DOHH2 (cell line): ENCODE measurements at regions not wholly inside any gene's neighbourhood (a gene's known extent, or its start where the extent isn't known, plus 50 kb on each side); places are given as distances from the start of the nearest gene placed in this dataset.

ENCODE experiments used
- H3F3A ChIP-seq: fragments of 200-600 bp; sonication (generic), shearing (Covaris generic); 2 replicates; pipeline ENCODE4 v1.6.0; 2016; ENCODE audit warnings: antibody characterized with exemption, mild to moderate bottlenecking; ENCODE audit not compliant: control insufficient read depth, insufficient read depth
- H3K27ac ChIP-seq: fragments of 200-600 bp; sonication (generic); 2 replicates; pipeline ENCODE4 v1.5.1; 2014; ENCODE audit warnings: low read depth, mild to moderate bottlenecking, low read length, moderate library complexity
- H3K27me3 ChIP-seq: fragments of 200-600 bp; sonication (generic); 2 replicates; pipeline ENCODE4 v1.6.1; 2014; ENCODE audit warnings: mild to moderate bottlenecking, low read length, mixed read lengths; ENCODE audit not compliant: control insufficient read depth
- H3K36me3 ChIP-seq: fragments of 200-600 bp; sonication (generic); 2 replicates; pipeline ENCODE4 v1.6.1; 2014; ENCODE audit warnings: mild to moderate bottlenecking, low read length, moderate library complexity, mixed read lengths; ENCODE audit not compliant: control insufficient read depth
- H3K4me1 ChIP-seq: fragments of 200-600 bp; sonication (generic); 2 replicates; pipeline ENCODE4 v1.6.1; 2014; ENCODE audit warnings: mild to moderate bottlenecking, low read length, mixed read lengths; ENCODE audit not compliant: control insufficient read depth
- H3K4me2 ChIP-seq: fragments of 200-600 bp; sonication (generic); 2 replicates; pipeline ENCODE4 v1.6.0; 2014; ENCODE audit warnings: mild to moderate bottlenecking, low read length, moderate library complexity
- H3K4me3 ChIP-seq: fragments of 200-600 bp; sonication (generic); 2 replicates; pipeline ENCODE4 v1.5.1; 2014; ENCODE audit warnings: mild to moderate bottlenecking, low read length, mixed read lengths
- H3K79me2 ChIP-seq: fragments of 200-600 bp; sonication (generic); 2 replicates; pipeline ENCODE4 v1.6.1; 2014; ENCODE audit warnings: mild to moderate bottlenecking, low read length, mixed read lengths; ENCODE audit not compliant: control insufficient read depth
- H3K9me2 ChIP-seq: fragments of 200-600 bp; sonication (generic); replicated peaks from 2 replicates; pipeline ENCODE4 v1.6.1; 2014; ENCODE audit warnings: mild to moderate bottlenecking, low read length, mixed read lengths; ENCODE audit not compliant: control insufficient read depth
- H3K9me3 ChIP-seq: fragments of 200-600 bp; sonication (generic); 2 replicates; pipeline ENCODE4 v1.6.1; 2014; ENCODE audit warnings: antibody characterized with exemption, low read length, mixed read lengths; ENCODE audit not compliant: control insufficient read depth, insufficient read depth
- H4K20me1 ChIP-seq: fragments of 200-600 bp; sonication (generic); 2 replicates; pipeline ENCODE4 v1.6.0; 2014; ENCODE audit warnings: low read depth, mild to moderate bottlenecking, antibody characterized with exemption, low read length, moderate library complexity; ENCODE audit not compliant: control insufficient read depth, insufficient read depth
- EZH2phosphoT487 ChIP-seq: fragments of 200-600 bp; sonication (generic); IDR thresholded peaks from 2 replicates; pipeline ENCODE4 v1.6.1; 2017; ENCODE audit warnings: borderline replicate concordance, mild to moderate bottlenecking, antibody characterized with exemption, low read length, moderate library complexity, mixed read lengths
- TF ChIP-seq, protein P1 (sequence below): fragments of 200-600 bp; sonication (generic); IDR thresholded peaks from one replicate; pipeline ENCODE4 v1.5.1; 2014; ENCODE audit warnings: antibody characterized with exemption, mild to moderate bottlenecking, low read depth, low read length; ENCODE audit not compliant: poor library complexity, severe bottlenecking

GRCh38 chr7:106515321-106515720, 145.6 kb downstream of the CCDC71L start:
- no peaks in the 10 kb centered on the region for H3K4me1 ChIP-seq

DNA sequence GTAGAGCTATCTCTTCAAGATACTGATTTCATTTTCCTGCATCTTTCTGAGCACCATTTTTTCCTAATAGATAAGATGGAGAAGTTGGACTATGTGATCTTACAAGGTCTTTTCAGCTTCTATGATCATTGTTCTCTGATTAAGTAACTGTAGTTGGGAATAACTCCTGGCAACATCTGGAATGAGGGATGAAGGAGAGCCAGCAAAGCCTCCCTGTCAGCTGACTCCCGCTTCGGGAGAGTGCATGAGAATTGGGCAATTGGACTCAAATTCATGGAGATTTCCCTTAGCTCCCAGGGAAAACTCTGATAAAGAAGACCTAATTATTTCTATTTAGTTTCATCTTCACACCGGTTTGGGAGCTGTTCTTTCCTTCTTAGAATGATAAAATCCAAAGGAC, 146.1 kb downstream of the CCDC71L start:
- Histone ChIP-seq H3K4me1 (no peaks in the 10 kb centered on the region), H3K4me3 (no peak overlapping the region), H3K27ac (no peak overlapping the region), H3K27me3 (peaks cover 13% of the 10 kb centered on the region), H3K9me2 (no peaks in the 10 kb centered on the region), H3K9me3 (no peaks in the 10 kb centered on the region), H3K4me2 (no peak overlapping the region), H3K36me3 (no peaks in the 10 kb centered on the region), H3K79me2 (no peaks in the 10 kb centered on the region), H4K20me1 (no peaks in the 10 kb centered on the region), H3F3A (no peaks in the 10 kb centered on the region)
- TF ChIP-seq, protein P1, sequence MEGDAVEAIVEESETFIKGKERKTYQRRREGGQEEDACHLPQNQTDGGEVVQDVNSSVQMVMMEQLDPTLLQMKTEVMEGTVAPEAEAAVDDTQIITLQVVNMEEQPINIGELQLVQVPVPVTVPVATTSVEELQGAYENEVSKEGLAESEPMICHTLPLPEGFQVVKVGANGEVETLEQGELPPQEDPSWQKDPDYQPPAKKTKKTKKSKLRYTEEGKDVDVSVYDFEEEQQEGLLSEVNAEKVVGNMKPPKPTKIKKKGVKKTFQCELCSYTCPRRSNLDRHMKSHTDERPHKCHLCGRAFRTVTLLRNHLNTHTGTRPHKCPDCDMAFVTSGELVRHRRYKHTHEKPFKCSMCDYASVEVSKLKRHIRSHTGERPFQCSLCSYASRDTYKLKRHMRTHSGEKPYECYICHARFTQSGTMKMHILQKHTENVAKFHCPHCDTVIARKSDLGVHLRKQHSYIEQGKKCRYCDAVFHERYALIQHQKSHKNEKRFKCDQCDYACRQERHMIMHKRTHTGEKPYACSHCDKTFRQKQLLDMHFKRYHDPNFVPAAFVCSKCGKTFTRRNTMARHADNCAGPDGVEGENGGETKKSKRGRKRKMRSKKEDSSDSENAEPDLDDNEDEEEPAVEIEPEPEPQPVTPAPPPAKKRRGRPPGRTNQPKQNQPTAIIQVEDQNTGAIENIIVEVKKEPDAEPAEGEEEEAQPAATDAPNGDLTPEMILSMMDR = no peak
- TF ChIP-seq EZH2phosphoT487 = no peak

More at GRCh38 chr7:106515321-106515720, 145.6 kb downstream of the CCDC71L start:
- Histone ChIP-seq H3F3A (no peaks in the 10 kb centered on the region), H3K4me2 (no peak overlapping the region), H3K36me3 (no peaks in the 10 kb centered on the region), H4K20me1 (no peaks in the 10 kb centered on the region), H3K27ac (no peak overlapping the region), H3K79me2 (no peaks in the 10 kb centered on the region), H3K9me2 (no peaks in the 10 kb centered on the region), H3K9me3 (no peaks in the 10 kb centered on the region), H3K4me3 (no peak overlapping the region), H3K27me3 (peaks cover 13% of the 10 kb centered on the region)
- no peak for TF ChIP-seq EZH2phosphoT487
- TF ChIP-seq, protein P1 = no peak

DNA sequence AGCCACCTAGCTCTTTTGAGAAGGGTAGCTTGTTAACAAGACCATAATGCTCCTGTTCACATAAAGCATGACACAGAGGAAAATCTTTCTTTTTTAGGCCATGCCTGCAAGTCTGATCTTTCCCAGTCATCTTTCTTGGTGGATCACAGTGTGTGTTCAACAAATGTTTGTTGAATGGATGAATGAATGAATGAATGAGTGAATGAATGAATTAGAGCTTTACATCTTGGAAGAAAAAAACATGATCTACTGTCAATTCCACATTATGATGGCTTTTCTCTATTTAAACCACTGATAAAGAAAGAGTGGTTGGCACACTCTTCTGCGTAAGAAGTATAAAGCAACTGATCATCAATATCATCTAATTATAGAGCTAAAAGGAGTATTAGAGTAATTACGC, 148.7 kb downstream of the CCDC71L start:
- Histone ChIP-seq H3K9me2 (no peaks in the 10 kb centered on the region; the same call in 1 of the 2 replicates), H3K9me3 (no peaks in the 10 kb centered on the region), H3K79me2 (no peaks in the 10 kb centered on the region), H3K4me1 (no peaks in the 10 kb centered on the region), H3K4me3 (no peak overlapping the region), H4K20me1 (no peaks in the 10 kb centered on the region), H3K27me3 (peaks cover 10% of the 10 kb centered on the region), H3K4me2 (no peak overlapping the region), H3F3A (no peaks in the 10 kb centered on the region), H3K27ac (no peak overlapping the region), H3K36me3 (no peaks in the 10 kb centered on the region)
- no peak for TF ChIP-seq EZH2phosphoT487

GRCh38 chr7:106504645-106505044, 156.3 kb downstream of the CCDC71L start:
- no peaks in the 10 kb centered on the region; the same call in 1 of the 2 replicates for H3K9me2 ChIP-seq
- no peaks in the 10 kb centered on the region for H3F3A ChIP-seq
- H4K20me1 ChIP-seq = no peaks in the 10 kb centered on the region
- no peaks in the 10 kb centered on the region for H3K9me3 ChIP-seq
- H3K36me3 ChIP-seq = no peaks in the 10 kb centered on the region
- H3K79me2 ChIP-seq = no peaks in the 10 kb centered on the region
- no peak overlapping the region for H3K4me2 ChIP-seq
- no peaks in the 10 kb centered on the region for H3K4me1 ChIP-seq
- no peak overlapping the region for H3K4me3 ChIP-seq
- no peak overlapping the region for H3K27ac ChIP-seq
- no peak for TF ChIP-seq EZH2phosphoT487
- TF ChIP-seq, protein P1 = no peak
- peaks cover 8% of the 10 kb centered on the region; the same call in 1 of the 2 replicates for H3K27me3 ChIP-seq
